Nephron progenitor cell (in vitro differentiated cells): ENCODE measurements at regions not wholly inside any gene's neighbourhood (a gene's known extent, or its start where the extent isn't known, plus 50 kb on each side); places are given as distances from the start of the nearest gene placed in this dataset.

ENCODE experiments used
- DNase-seq: peaks from one replicate; pipeline ENCODE4 v3.0.0; 2021
- H3K27ac Mint-ChIP-seq: 2 replicates; pipeline ENCODE4 v1.8.0; 2021; ENCODE audit warnings: mild to moderate bottlenecking, moderate library complexity, mixed read lengths
- H3K27me3 Mint-ChIP-seq: 2 replicates; pipeline ENCODE4 v1.8.0; 2021; ENCODE audit warnings: mild to moderate bottlenecking, low read depth, mixed read lengths; ENCODE audit not compliant: poor library complexity
- H3K36me3 Mint-ChIP-seq: 2 replicates; pipeline ENCODE4 v1.8.0; 2021; ENCODE audit warnings: low read depth, mixed read lengths
- H3K4me1 Mint-ChIP-seq: 2 replicates; pipeline ENCODE4 v1.8.0; 2021; ENCODE audit warnings: mixed read lengths
- H3K4me3 Mint-ChIP-seq: 2 replicates; pipeline ENCODE4 v1.8.0; 2021; ENCODE audit warnings: mild to moderate bottlenecking, moderate library complexity, mixed read lengths
- H3K9me3 Mint-ChIP-seq: 2 replicates; pipeline ENCODE4 v1.8.0; 2021; ENCODE audit warnings: mild to moderate bottlenecking, moderate library complexity, mixed read lengths
- CTCF ChIP-seq: fragments of 200-600 bp; sonication (generic); IDR thresholded peaks from 2 replicates; pipeline ENCODE4 v1.5.0; 2021; ENCODE audit warnings: antibody characterized with exemption

DNA sequence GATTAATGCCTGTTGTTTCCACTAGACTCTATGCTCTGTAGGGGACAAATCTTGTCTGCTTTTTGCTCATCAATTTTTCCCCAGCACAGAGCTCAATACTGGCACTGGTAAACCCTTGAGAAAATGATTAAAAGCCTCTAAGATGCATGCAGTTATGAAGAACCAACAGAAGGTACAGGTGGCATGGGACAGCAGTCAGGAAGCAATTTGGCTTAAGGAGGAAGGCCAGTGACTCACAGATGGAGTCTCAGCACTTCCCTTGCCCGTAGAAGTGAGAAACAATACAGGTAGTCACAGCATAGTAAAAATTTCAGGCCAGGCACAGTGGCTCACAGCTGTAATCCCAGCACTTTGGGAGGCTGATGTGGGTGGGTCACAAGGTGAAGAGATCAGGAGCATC lies 504.7 kb upstream of the RBFOX1 start:
- H3K27me3 Mint-ChIP-seq, result peaks cover 21% of the 10 kb centered on the region
- no peak overlapping the region for H3K4me3 Mint-ChIP-seq
- H3K27ac Mint-ChIP-seq, result no peak overlapping the region
- H3K4me1 Mint-ChIP-seq, result peaks cover 16% of the 10 kb centered on the region
- no peaks in the 10 kb centered on the region for H3K36me3 Mint-ChIP-seq
- no peak for TF ChIP-seq CTCF
- no peak for DNase-seq
- H3K9me3 Mint-ChIP-seq, result no peaks in the 10 kb centered on the region

DNA sequence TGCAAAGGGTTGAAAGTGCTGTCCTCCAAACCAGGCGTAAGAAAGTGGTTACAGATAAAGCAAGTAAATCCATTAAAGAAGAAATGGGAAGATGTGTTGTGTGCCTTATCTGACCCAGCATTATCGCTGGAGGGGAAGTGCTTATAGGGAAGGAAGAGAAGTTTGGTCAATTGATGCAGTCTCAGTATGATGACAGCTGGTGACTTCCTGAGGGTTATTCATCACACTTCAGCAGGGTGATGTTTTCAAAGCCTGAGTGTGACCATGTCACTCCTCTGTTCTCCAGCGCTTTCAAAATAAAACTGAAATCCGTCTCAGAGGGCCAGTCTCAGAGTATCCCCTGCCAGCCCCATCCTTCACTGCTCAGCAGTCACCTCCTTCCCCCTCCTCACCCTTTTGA lies 505.4 kb upstream of the RBFOX1 start:
- Mint-ChIP-seq H3K4me3 (no peak overlapping the region), H3K9me3 (no peaks in the 10 kb centered on the region), H3K27ac (no peak overlapping the region), H3K36me3 (no peaks in the 10 kb centered on the region), H3K4me1 (peaks cover 16% of the 10 kb centered on the region), H3K27me3 (peaks cover 22% of the 10 kb centered on the region)
- TF ChIP-seq CTCF, result no peak
- no peak for DNase-seq

GRCh38 chr16:6822041-6822440 lies 510.6 kb upstream of the RBFOX1 start:
- no peak for TF ChIP-seq CTCF
- Mint-ChIP-seq H3K4me3 (no peak overlapping the region), H3K4me1 (peaks cover 5% of the 10 kb centered on the region), H3K27me3 (peaks cover 11% of the 10 kb centered on the region), H3K27ac (no peak overlapping the region), H3K9me3 (no peaks in the 10 kb centered on the region), H3K36me3 (no peaks in the 10 kb centered on the region)
- no peak for DNase-seq

- DNase-seq, result no peak
- Mint-ChIP-seq H3K27me3 (peaks cover 7% of the 10 kb centered on the region), H3K9me3 (no peaks in the 10 kb centered on the region), H3K36me3 (no peaks in the 10 kb centered on the region), H3K4me1 (no peaks in the 10 kb centered on the region), H3K27ac (no peak overlapping the region), H3K4me3 (no peak overlapping the region)
- TF ChIP-seq CTCF, result no peak
Observed at GRCh38 chr16:6804461-6804860, 528.2 kb upstream of the RBFOX1 start.

DNA sequence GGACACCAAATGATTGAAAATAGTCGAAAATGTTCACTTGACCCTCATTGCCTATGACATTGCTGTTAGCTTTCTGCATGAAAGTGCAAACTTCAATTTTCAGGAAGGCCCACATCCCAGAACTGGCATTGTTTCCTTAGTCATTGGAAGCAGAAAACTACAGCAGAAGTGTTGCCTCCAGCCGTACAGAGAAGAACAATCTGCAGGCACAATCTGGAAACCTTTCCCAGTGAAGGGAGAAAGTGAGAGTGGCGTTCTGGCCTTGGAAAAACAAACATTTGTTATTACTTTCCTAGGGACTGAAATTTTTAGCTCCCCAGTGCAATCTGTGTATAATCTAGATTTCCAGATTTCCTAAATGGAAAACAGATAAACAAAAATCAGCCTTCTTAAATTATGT lies 529.5 kb upstream of the RBFOX1 start:
- H3K4me1 Mint-ChIP-seq, result no peaks in the 10 kb centered on the region
- no peak for TF ChIP-seq CTCF
- DNase-seq, result no peak
- H3K27me3 Mint-ChIP-seq, result peaks cover 14% of the 10 kb centered on the region
- H3K27ac Mint-ChIP-seq, result no peak overlapping the region
- H3K9me3 Mint-ChIP-seq, result no peaks in the 10 kb centered on the region
- no peaks in the 10 kb centered on the region for H3K36me3 Mint-ChIP-seq
- no peak overlapping the region for H3K4me3 Mint-ChIP-seq

DNA sequence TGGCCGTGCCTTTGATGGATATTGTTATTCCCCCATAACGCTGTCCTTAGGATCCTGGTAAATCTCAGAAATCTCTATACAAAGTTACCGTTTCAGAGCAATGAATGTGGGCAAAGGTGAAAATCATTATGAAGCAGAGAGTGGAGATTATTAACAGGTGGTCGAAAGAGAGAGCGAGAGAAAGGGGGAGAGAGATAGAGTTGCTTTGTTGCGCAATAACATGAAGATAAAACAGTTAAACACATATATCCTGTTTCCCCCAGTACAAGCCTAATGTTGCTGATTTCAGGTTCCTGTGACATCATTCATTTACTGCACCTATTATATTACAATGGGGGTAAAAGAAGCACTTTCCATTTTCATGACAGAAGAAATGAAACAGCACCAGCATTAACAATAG lies 535.4 kb upstream of the RBFOX1 start:
- peaks cover 9% of the 10 kb centered on the region for H3K27me3 Mint-ChIP-seq
- no peak for TF ChIP-seq CTCF
- no peaks in the 10 kb centered on the region for H3K36me3 Mint-ChIP-seq
- H3K27ac Mint-ChIP-seq, result no peak overlapping the region
- peaks cover 8% of the 10 kb centered on the region for H3K4me1 Mint-ChIP-seq
- no peak overlapping the region for H3K4me3 Mint-ChIP-seq
- peaks cover 3% of the 10 kb centered on the region for H3K9me3 Mint-ChIP-seq
- DNase-seq, result no peak
